Posterior cingulate gyrus (tissue), 11 donors: ENCODE measurements at regions not wholly inside any gene's neighbourhood (a gene's known extent, or its start where the extent isn't known, plus 50 kb on each side); places are given as distances from the start of the nearest gene placed in this dataset.

Source experiments
- DNase-seq, 10 donors: peaks; one replicate each; pipeline versions ENCODE4 v3.0.0 to v3.0.0-alpha.2; 2020 to 2021; ENCODE audit warnings: mixed read lengths in 3 of 10
- intact Hi-C: fragments of 100-400 bp; cut with DNase I; formaldehyde crosslinking; loops from one replicate; pipeline ENCODE4 v1.15.1; 2023

GRCh38 chr6:54053881-54054391 lies 57.3 kb upstream of the MLIP start:
- DNase-seq: no peak

GRCh38 chr6:54056105-54056504 lies 55.1 kb upstream of the MLIP start:
- no peak for DNase-seq
- intact Hi-C loops: no loop called here

More at GRCh38 chr6:54053881-54054391, 57.3 kb upstream of the MLIP start:
- intact Hi-C loops: no loop called here

DNA sequence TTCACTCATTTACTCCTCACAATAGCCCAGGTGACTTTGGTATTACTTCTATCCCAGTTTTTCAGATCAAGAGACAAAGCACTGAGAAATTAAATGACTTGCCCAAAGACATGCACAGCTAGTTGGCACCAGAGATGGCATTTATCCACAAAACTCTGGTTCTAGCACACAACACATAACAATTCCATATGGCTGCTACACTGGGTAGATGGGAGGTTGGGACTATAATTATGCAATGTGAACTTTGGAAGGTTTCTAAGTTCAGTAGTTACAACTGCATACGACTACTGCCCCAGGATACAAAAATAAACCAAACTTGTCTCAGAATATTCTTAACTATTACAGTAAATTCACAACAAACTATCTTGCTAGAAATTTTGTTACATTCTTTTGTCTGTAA lies 54.2 kb upstream of the MLIP start:
- intact Hi-C loops: no loop called here
- no peak for DNase-seq

DNA sequence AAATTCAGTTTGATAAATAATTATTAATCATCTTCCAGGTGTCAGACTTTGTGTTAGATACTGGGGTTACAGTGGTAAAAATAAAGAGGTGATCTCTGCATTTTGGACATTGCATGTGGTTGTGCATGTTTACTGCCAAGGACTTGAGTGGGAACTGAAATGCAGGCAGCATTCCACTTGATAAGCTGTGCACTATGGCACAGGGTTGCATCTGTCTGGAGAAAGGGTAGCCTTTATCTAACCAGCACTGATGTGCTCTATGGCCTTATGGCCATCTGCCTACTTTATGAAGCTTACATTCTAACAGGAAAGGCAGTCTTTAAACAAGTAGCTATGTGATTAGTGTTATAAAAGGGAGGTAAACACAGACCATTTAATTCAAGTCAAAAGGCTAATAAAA lies 53.0 kb upstream of the MLIP start:
- DNase-seq: no peak
- intact Hi-C loops: no loop called here

DNA sequence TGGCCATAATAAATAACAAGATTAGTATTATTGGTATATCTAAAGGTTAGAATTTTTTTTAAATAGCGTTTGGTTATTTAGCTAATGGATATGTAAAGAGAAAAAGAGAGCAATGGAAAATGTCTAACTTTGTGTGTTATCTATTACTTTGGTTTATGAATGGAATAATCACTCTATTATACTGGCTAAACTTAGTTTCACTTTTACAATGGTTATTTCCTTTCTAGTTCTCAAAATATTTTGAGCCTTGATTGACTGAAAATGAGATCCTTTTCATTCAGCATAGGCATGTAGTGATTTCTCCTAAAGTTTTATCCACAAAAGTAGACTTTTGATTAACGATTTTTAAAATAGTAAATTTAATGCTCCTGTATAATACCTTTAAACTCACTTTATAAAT lies 51.6 kb upstream of the MLIP start:
- intact Hi-C loops: no loop called here

GRCh38 chr6:54060286-54060685 lies 51.0 kb upstream of the MLIP start:
- no peak for DNase-seq
- intact Hi-C loops: no loop called here

More for the DNA sequence above, 51.6 kb upstream of the MLIP start:
- no peak for DNase-seq
